GM23338 (cell line): ENCODE measurements at regions not wholly inside any gene's neighbourhood (a gene's known extent, or its start where the extent isn't known, plus 50 kb on each side); places are given as distances from the start of the nearest gene placed in this dataset.

ENCODE experiments used
- ATAC-seq: fragments of 200-7000 bp; cut with Tn5 transposase; 3 replicates; pipeline ENCODE4 v1.9.1; 2020
- DNase-seq: peaks from one replicate; pipeline ENCODE4 v3.0.0-alpha.2; 2015; ENCODE audit warnings: low spot score
- H2AFZ ChIP-seq: fragments of 200-600 bp; sonication (generic); 2 replicates; pipeline ENCODE4 v1.8.0; 2016; ENCODE audit warnings: antibody characterized with exemption, mild to moderate bottlenecking, moderate library complexity
- H3F3A ChIP-seq: fragments of 200-600 bp; sonication (generic); replicated peaks from 2 replicates; pipeline ENCODE4 v1.8.0; 2017; ENCODE audit warnings: antibody characterized with exemption, mixed run types, low read depth
- H3K27ac ChIP-seq: fragments of 200-600 bp; sonication (generic); 2 replicates; pipeline ENCODE4 v1.6.1; 2016; ENCODE audit warnings: low read depth
- H3K27me3 ChIP-seq: fragments of 200-600 bp; sonication (generic); 2 replicates; pipeline ENCODE4 v1.8.0; 2016; ENCODE audit warnings: mild to moderate bottlenecking, mixed run types, moderate library complexity; ENCODE audit not compliant: insufficient read depth
- H3K36me3 ChIP-seq: fragments of 200-600 bp; sonication (generic); 2 replicates; pipeline ENCODE4 v1.8.0; 2016; ENCODE audit warnings: mild to moderate bottlenecking; ENCODE audit not compliant: insufficient read depth
- H3K4me1 ChIP-seq: fragments of 200-600 bp; sonication (generic); 2 replicates; pipeline ENCODE4 v1.8.0; 2016; ENCODE audit warnings: mild to moderate bottlenecking, moderate library complexity; ENCODE audit not compliant: insufficient read depth
- H3K4me2 ChIP-seq: fragments of 200-600 bp; sonication (generic); 2 replicates; pipeline ENCODE4 v1.7.1; 2017; ENCODE audit warnings: mixed run types
- H3K4me3 ChIP-seq: fragments of 200-600 bp; sonication (generic); 2 replicates; pipeline ENCODE4 v1.6.1; 2016; ENCODE audit warnings: mixed run types
- H3K79me2 ChIP-seq: fragments of 200-600 bp; sonication (generic); replicated peaks from 2 replicates; pipeline ENCODE4 v1.8.0; 2017; ENCODE audit warnings: mild to moderate bottlenecking; ENCODE audit not compliant: insufficient read depth
- H3K9me2 ChIP-seq: fragments of 200-600 bp; sonication (generic); 2 replicates; pipeline ENCODE4 v1.8.0; 2017; ENCODE audit not compliant: insufficient read depth
- H4K20me1 ChIP-seq: fragments of 200-600 bp; sonication (generic); replicated peaks from 2 replicates; pipeline ENCODE4 v1.8.0; 2017; ENCODE audit warnings: mild to moderate bottlenecking; ENCODE audit not compliant: insufficient read depth
- H3K27ac Mint-ChIP-seq: 2 replicates; pipeline ENCODE4 v1.8.0; 2020; ENCODE audit warnings: inconsistent platforms, mild to moderate bottlenecking, moderate library complexity, mixed read lengths
- H3K27me3 Mint-ChIP-seq: 3 replicates; pipeline ENCODE4 v1.8.0; 2022; ENCODE audit warnings: low read depth, mild to moderate bottlenecking, moderate library complexity, mixed read lengths, inconsistent platforms; ENCODE audit not compliant: insufficient read depth, poor library complexity
- H3K36me3 Mint-ChIP-seq: 3 replicates; pipeline ENCODE4 v1.8.0; 2021; ENCODE audit warnings: low read depth, mild to moderate bottlenecking, inconsistent platforms, moderate library complexity, mixed read lengths
- H3K4me1 Mint-ChIP-seq: 3 replicates; pipeline ENCODE4 v1.8.0; 2020; ENCODE audit warnings: mild to moderate bottlenecking, inconsistent platforms, mixed read lengths
- H3K4me3 Mint-ChIP-seq: 3 replicates; pipeline ENCODE4 v1.8.0; 2021; ENCODE audit warnings: moderate library complexity, mild to moderate bottlenecking, inconsistent platforms, mixed read lengths
- H3K9me3 Mint-ChIP-seq: 3 replicates; pipeline ENCODE4 v1.8.0; 2020; ENCODE audit warnings: moderate library complexity, mild to moderate bottlenecking, inconsistent platforms, mixed read lengths
- CREB1 ChIP-seq: fragments of 250-450 bp; sonication (Bioruptor Pico); IDR thresholded peaks from 2 replicates; pipeline ENCODE4 v1.5.0; 2020; ENCODE audit warnings: low read depth, mild to moderate bottlenecking, moderate library complexity
- EZH2 ChIP-seq: fragments of 200-600 bp; sonication (generic); IDR thresholded peaks from one replicate; pipeline ENCODE4 v1.8.0; 2017; ENCODE audit warnings: antibody characterized with exemption, mild to moderate bottlenecking, low read depth; ENCODE audit not compliant: unreplicated experiment
- EZH2phosphoT487 ChIP-seq: fragments of 200-600 bp; sonication (generic); IDR thresholded peaks from one replicate; pipeline ENCODE4 v1.8.1; 2018; ENCODE audit warnings: antibody characterized with exemption; ENCODE audit not compliant: unreplicated experiment
- JUNB ChIP-seq: IDR thresholded peaks from one replicate; pipeline ENCODE4 v1.6.1; 2016; ENCODE audit warnings: antibody characterized with exemption; ENCODE audit not compliant: unreplicated experiment
- NANOG ChIP-seq: IDR thresholded peaks from 2 replicates; pipeline ENCODE4 v1.6.1; 2016; ENCODE audit warnings: antibody characterized with exemption, borderline replicate concordance
- POLR2AphosphoS5 ChIP-seq: IDR thresholded peaks from 2 replicates; pipeline ENCODE4 v1.6.1; 2016; ENCODE audit warnings: antibody characterized with exemption, low read depth
- ZNF331 ChIP-seq: fragments of 250-450 bp; sonication (Bioruptor Pico); IDR thresholded peaks from 2 replicates; pipeline ENCODE4 v1.5.0; 2020; ENCODE audit warnings: low read depth, mild to moderate bottlenecking, moderate library complexity
- TF ChIP-seq, protein P1 (sequence below), 2 experiments: fragments of 200-600 bp in 1 of 2; sonication (generic) in 1 of 2; conservative IDR thresholded peaks; 2 replicates each; pipeline versions ENCODE4 v1.5.1 to v1.6.1; 2016 to 2017; ENCODE audit warnings: antibody characterized with exemption in 2 of 2, low read depth in 2 of 2, mild to moderate bottlenecking in 2 of 2, moderate library complexity in 1 of 2
- TF ChIP-seq, protein P2 (sequence below): IDR thresholded peaks from 2 replicates; pipeline ENCODE4 v1.6.1; 2016; ENCODE audit warnings: antibody characterized with exemption
- TF ChIP-seq, protein P3 (sequence below): IDR thresholded peaks from one replicate; pipeline ENCODE4 v1.6.1; 2018; ENCODE audit warnings: antibody characterized with exemption; ENCODE audit not compliant: unreplicated experiment

DNA sequence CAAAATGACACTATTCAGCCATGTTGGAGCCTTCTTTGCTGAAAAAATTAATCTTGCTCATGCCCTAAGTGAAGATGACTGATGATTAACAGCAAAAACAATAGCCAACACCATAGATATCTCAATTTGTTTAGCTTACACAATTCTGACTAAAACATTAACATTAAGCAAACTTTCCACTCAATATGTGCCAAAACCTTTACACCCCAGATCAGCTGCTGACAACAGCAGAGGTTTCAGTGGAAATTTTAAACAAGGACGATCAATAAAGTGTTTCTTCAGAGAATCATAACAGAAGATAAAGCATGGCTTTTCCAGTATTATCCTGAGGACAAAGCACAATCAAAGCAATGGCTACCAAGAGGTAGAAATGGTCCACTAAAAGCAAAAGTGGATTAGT, 254.4 kb upstream of the GRAMD2B start (continued):
- TF ChIP-seq, protein P1, sequence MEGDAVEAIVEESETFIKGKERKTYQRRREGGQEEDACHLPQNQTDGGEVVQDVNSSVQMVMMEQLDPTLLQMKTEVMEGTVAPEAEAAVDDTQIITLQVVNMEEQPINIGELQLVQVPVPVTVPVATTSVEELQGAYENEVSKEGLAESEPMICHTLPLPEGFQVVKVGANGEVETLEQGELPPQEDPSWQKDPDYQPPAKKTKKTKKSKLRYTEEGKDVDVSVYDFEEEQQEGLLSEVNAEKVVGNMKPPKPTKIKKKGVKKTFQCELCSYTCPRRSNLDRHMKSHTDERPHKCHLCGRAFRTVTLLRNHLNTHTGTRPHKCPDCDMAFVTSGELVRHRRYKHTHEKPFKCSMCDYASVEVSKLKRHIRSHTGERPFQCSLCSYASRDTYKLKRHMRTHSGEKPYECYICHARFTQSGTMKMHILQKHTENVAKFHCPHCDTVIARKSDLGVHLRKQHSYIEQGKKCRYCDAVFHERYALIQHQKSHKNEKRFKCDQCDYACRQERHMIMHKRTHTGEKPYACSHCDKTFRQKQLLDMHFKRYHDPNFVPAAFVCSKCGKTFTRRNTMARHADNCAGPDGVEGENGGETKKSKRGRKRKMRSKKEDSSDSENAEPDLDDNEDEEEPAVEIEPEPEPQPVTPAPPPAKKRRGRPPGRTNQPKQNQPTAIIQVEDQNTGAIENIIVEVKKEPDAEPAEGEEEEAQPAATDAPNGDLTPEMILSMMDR (conservative IDR thresholded peaks at IDR 0.05; ENCODE audit: low read depth in 2 of 2), result no peak
- no peak for TF ChIP-seq NANOG
- no peak for TF ChIP-seq ZNF331 (CRISPR knock-in tag)
- no peak for TF ChIP-seq CREB1
- no peak for TF ChIP-seq JUNB
- no peak for TF ChIP-seq POLR2AphosphoS5

DNA sequence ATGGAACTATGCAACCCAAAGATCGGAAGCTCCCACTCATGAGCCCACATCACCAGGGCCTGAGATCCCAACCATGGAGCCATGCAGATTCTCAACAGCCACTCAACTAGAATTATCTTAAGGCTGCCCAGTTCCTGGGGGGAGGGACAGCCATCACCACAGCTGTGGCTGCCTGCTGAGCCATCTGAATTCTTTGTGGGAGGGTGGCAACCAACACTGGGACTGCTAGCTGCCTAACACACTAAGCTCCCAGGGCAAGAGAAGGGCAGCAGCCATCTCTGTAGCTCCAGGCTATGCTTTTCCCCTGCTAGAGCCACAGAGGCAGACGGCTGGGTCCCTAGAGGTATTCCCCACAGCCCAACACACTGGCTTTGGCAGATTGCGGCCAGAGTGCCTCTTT, 251.3 kb upstream of the GRAMD2B start:
- Histone ChIP-seq H4K20me1 (no peaks in the 10 kb centered on the region), H3K27me3 (no peaks in the 10 kb centered on the region), H3K4me3 (no peak overlapping the region), H3K9me2 (peaks cover 22% of the 10 kb centered on the region; the same call in 1 of the 2 replicates), H3K36me3 (no peaks in the 10 kb centered on the region), H3K79me2 (no peaks in the 10 kb centered on the region), H3K27ac (no peak overlapping the region), H2AFZ (no peak overlapping the region), H3K4me1 (no peaks in the 10 kb centered on the region), H3K4me2 (no peak overlapping the region), H3F3A (no peaks in the 10 kb centered on the region)
- ATAC-seq, result no peak
- H3K36me3 Mint-ChIP-seq, result peaks cover 13% of the 10 kb centered on the region
- H3K27ac Mint-ChIP-seq, result no peak overlapping the region
- no peak for DNase-seq
- H3K27me3 Mint-ChIP-seq, result no peaks in the 10 kb centered on the region
- TF ChIP-seq, protein P1 (conservative IDR thresholded peaks at IDR 0.05; ENCODE audit: low read depth in 2 of 2), result no peak
- TF ChIP-seq CREB1 (no peak), NANOG (no peak), ZNF331 (CRISPR knock-in tag) (no peak)
- no peaks in the 10 kb centered on the region; the same call in 2 of the 3 replicates for H3K4me1 Mint-ChIP-seq
- peaks cover 15% of the 10 kb centered on the region for H3K9me3 Mint-ChIP-seq
- H3K4me3 Mint-ChIP-seq, result no peak overlapping the region

DNA sequence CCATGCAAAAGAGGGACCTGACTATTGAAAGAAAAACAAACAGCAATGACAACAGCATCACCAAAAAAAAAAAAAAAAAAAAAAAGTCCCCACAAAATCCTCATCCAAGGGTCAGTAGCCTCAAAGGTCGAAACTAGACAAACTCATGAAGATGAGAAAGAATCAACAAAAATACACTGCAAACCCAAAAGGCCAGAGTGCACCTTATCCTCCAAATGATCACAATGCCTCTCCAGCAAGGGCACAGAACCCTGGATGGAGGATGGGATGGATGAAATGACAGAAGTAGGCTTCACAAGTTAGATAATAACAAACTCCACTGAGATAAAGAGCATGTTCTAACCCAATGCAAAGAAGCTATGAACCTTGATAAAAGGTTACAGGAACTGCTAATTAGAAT, 250.4 kb upstream of the GRAMD2B start:
- Histone ChIP-seq H3K4me2 (no peak overlapping the region), H3K36me3 (no peaks in the 10 kb centered on the region), H2AFZ (no peak overlapping the region), H4K20me1 (no peaks in the 10 kb centered on the region), H3K27ac (no peak overlapping the region), H3F3A (no peaks in the 10 kb centered on the region), H3K79me2 (no peaks in the 10 kb centered on the region), H3K9me2 (peaks cover 17% of the 10 kb centered on the region; the same call in 1 of the 2 replicates), H3K4me3 (no peak overlapping the region), H3K27me3 (no peaks in the 10 kb centered on the region), H3K4me1 (no peaks in the 10 kb centered on the region)
- Mint-ChIP-seq H3K27ac (no peak overlapping the region), H3K4me3 (no peak overlapping the region), H3K9me3 (peaks cover 9% of the 10 kb centered on the region; the same call in 2 of the 3 replicates), H3K36me3 (peaks cover 7% of the 10 kb centered on the region), H3K4me1 (no peaks in the 10 kb centered on the region; the same call in 2 of the 3 replicates), H3K27me3 (peaks cover 2% of the 10 kb centered on the region)
- no peak for DNase-seq
- TF ChIP-seq EZH2, result no peak
- TF ChIP-seq EZH2phosphoT487, result no peak
- TF ChIP-seq, protein P2, sequence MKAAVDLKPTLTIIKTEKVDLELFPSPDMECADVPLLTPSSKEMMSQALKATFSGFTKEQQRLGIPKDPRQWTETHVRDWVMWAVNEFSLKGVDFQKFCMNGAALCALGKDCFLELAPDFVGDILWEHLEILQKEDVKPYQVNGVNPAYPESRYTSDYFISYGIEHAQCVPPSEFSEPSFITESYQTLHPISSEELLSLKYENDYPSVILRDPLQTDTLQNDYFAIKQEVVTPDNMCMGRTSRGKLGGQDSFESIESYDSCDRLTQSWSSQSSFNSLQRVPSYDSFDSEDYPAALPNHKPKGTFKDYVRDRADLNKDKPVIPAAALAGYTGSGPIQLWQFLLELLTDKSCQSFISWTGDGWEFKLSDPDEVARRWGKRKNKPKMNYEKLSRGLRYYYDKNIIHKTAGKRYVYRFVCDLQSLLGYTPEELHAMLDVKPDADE, result no peak
- TF ChIP-seq, protein P3, sequence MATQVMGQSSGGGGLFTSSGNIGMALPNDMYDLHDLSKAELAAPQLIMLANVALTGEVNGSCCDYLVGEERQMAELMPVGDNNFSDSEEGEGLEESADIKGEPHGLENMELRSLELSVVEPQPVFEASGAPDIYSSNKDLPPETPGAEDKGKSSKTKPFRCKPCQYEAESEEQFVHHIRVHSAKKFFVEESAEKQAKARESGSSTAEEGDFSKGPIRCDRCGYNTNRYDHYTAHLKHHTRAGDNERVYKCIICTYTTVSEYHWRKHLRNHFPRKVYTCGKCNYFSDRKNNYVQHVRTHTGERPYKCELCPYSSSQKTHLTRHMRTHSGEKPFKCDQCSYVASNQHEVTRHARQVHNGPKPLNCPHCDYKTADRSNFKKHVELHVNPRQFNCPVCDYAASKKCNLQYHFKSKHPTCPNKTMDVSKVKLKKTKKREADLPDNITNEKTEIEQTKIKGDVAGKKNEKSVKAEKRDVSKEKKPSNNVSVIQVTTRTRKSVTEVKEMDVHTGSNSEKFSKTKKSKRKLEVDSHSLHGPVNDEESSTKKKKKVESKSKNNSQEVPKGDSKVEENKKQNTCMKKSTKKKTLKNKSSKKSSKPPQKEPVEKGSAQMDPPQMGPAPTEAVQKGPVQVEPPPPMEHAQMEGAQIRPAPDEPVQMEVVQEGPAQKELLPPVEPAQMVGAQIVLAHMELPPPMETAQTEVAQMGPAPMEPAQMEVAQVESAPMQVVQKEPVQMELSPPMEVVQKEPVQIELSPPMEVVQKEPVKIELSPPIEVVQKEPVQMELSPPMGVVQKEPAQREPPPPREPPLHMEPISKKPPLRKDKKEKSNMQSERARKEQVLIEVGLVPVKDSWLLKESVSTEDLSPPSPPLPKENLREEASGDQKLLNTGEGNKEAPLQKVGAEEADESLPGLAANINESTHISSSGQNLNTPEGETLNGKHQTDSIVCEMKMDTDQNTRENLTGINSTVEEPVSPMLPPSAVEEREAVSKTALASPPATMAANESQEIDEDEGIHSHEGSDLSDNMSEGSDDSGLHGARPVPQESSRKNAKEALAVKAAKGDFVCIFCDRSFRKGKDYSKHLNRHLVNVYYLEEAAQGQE, result no peak
- TF ChIP-seq NANOG, result no peak
- no peak for ATAC-seq
